DOHH2 (cell line): ENCODE measurements at regions not wholly inside any gene's neighbourhood (a gene's known extent, or its start where the extent isn't known, plus 50 kb on each side); places are given as distances from the start of the nearest gene placed in this dataset.

ENCODE experiments used
- EZH2phosphoT487 ChIP-seq: fragments of 200-600 bp; sonication (generic); IDR thresholded peaks from 2 replicates; pipeline ENCODE4 v1.6.1; 2017; ENCODE audit warnings: borderline replicate concordance, mild to moderate bottlenecking, antibody characterized with exemption, low read length, moderate library complexity, mixed read lengths
- TF ChIP-seq, protein P1 (sequence below): fragments of 200-600 bp; sonication (generic); IDR thresholded peaks from one replicate; pipeline ENCODE4 v1.5.1; 2014; ENCODE audit warnings: antibody characterized with exemption, mild to moderate bottlenecking, low read depth, low read length; ENCODE audit not compliant: poor library complexity, severe bottlenecking

DNA sequence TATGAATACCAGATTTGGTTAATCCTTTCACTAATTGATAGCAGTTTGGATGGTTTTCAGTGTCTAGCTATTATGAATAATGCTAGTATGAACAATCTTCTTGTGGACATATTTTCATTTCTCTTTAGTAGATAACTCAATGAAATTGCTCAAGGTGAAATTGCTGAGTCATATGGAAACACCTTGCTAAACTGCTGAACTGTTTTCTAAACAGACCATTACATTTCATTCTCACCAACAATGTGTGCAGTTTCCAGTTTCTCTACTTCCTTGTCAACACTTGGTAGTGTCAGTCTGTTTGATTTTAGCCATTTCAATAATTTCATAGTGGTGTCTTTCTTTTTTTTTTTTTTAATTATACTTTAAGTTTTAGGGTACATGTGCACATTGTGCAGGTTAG lies 250.0 kb downstream of the HRH4 start:
- TF ChIP-seq, protein P1, sequence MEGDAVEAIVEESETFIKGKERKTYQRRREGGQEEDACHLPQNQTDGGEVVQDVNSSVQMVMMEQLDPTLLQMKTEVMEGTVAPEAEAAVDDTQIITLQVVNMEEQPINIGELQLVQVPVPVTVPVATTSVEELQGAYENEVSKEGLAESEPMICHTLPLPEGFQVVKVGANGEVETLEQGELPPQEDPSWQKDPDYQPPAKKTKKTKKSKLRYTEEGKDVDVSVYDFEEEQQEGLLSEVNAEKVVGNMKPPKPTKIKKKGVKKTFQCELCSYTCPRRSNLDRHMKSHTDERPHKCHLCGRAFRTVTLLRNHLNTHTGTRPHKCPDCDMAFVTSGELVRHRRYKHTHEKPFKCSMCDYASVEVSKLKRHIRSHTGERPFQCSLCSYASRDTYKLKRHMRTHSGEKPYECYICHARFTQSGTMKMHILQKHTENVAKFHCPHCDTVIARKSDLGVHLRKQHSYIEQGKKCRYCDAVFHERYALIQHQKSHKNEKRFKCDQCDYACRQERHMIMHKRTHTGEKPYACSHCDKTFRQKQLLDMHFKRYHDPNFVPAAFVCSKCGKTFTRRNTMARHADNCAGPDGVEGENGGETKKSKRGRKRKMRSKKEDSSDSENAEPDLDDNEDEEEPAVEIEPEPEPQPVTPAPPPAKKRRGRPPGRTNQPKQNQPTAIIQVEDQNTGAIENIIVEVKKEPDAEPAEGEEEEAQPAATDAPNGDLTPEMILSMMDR, result no peak
- TF ChIP-seq EZH2phosphoT487, result no peak
